CD14-positive monocyte (primary cell): ENCODE measurements at regions not wholly inside any gene's neighbourhood (a gene's known extent, or its start where the extent isn't known, plus 50 kb on each side); places are given as distances from the start of the nearest gene placed in this dataset.

Source experiments
- DNase-seq, 3 donors: peaks; one replicate each; pipeline ENCODE4 v3.0.0-alpha.2; 2011 to 2022
- H2AFZ ChIP-seq: 2 replicates; pipeline ENCODE4 v1.6.0; 2012; ENCODE audit warnings: mild to moderate bottlenecking, low read depth, low read length, inconsistent platforms; ENCODE audit not compliant: insufficient read depth, poor library complexity, severe bottlenecking
- H3K27ac ChIP-seq, 2 donors: 1 replicate in 1 of 2; 2 replicates in 1 of 2; pipeline ENCODE4 v1.5.1; 2012 to 2013; ENCODE audit warnings: low read length in 2 of 2, control low read depth in 1 of 2, inconsistent platforms in 1 of 2, low read depth in 1 of 2, mild to moderate bottlenecking in 1 of 2
- H3K27me3 ChIP-seq, 2 donors: one replicate each; pipeline versions ENCODE4 v1.6.0 to v1.6.1; 2011 to 2013; ENCODE audit warnings: low read length in 2 of 2; ENCODE audit not compliant: control insufficient read depth in 2 of 2, insufficient read depth in 2 of 2
- H3K36me3 ChIP-seq, 2 donors: replicated peaks in 1 of 2; 1 replicate in 1 of 2; 2 replicates in 1 of 2; pipeline versions ENCODE4 v1.5.1 to v1.6.1; 2012 to 2013; ENCODE audit warnings: low read length in 2 of 2, control low read depth in 1 of 2, inconsistent platforms in 1 of 2, mild to moderate bottlenecking in 1 of 2; ENCODE audit not compliant: insufficient read depth in 2 of 2, control insufficient read depth in 1 of 2
- H3K4me1 ChIP-seq, 2 donors: 1 replicate in 1 of 2; 2 replicates in 1 of 2; pipeline versions ENCODE4 v1.5.1 to v1.6.1; 2012 to 2013; ENCODE audit warnings: low read length in 2 of 2, control low read depth in 1 of 2, inconsistent platforms in 1 of 2, mild to moderate bottlenecking in 1 of 2, moderate library complexity in 1 of 2; ENCODE audit not compliant: insufficient read depth in 2 of 2, control insufficient read depth in 1 of 2
- H3K4me2 ChIP-seq: replicated peaks from 2 replicates; pipeline ENCODE3; 2012; ENCODE audit warnings: low read length, moderate library complexity, mild to moderate bottlenecking; ENCODE audit not compliant: poor library complexity, severe bottlenecking; ENCODE audit errors: extremely low read depth
- H3K4me3 ChIP-seq, 3 experiments: fragments of 200-600 bp in 1 of 3; sonication (generic) in 1 of 3; replicated peaks in 1 of 3; 1 replicate in 2 of 3; 2 replicates in 1 of 3; pipeline ENCODE4 v1.5.1; 2011 to 2013; ENCODE audit warnings: low read length in 3 of 3, mild to moderate bottlenecking in 3 of 3, control low read depth in 2 of 3, low read depth in 2 of 3, inconsistent platforms in 1 of 3, moderate library complexity in 1 of 3
- H3K79me2 ChIP-seq: 2 replicates; pipeline ENCODE4 v1.6.0; 2012; ENCODE audit warnings: mild to moderate bottlenecking, control low read depth, inconsistent platforms, low read length, moderate library complexity; ENCODE audit not compliant: insufficient read depth
- H3K9ac ChIP-seq: 2 replicates; pipeline ENCODE4 v1.6.0; 2017; ENCODE audit warnings: low read length, mild to moderate bottlenecking; ENCODE audit not compliant: insufficient read depth, poor library complexity, severe bottlenecking
- H3K9me3 ChIP-seq, 2 donors: replicated peaks in 1 of 2; 1 replicate in 1 of 2; 2 replicates in 1 of 2; pipeline versions ENCODE4 v1.5.1 to v1.6.1; 2012 to 2013; ENCODE audit warnings: low read length in 2 of 2, control low read depth in 1 of 2; ENCODE audit not compliant: control insufficient read depth in 1 of 2, insufficient read depth in 1 of 2
- H4K20me1 ChIP-seq: 2 replicates; pipeline ENCODE4 v1.6.0; 2012; ENCODE audit warnings: mild to moderate bottlenecking, low read length, control low read depth, moderate library complexity; ENCODE audit not compliant: insufficient read depth
- H3K27ac Mint-ChIP-seq, 7 donors: one replicate each; pipeline ENCODE4 v1.8.0; 2020; ENCODE audit warnings: mild to moderate bottlenecking in 7 of 7, mixed read lengths in 7 of 7, moderate library complexity in 6 of 7, inconsistent platforms in 2 of 7
- H3K27me3 Mint-ChIP-seq, 3 donors: one replicate each; pipeline ENCODE4 v1.8.0; 2021 to 2022; ENCODE audit warnings: low read depth in 3 of 3, mild to moderate bottlenecking in 3 of 3, mixed read lengths in 3 of 3, moderate library complexity in 3 of 3, inconsistent platforms in 1 of 3
- H3K36me3 Mint-ChIP-seq, 2 donors: one replicate each; pipeline ENCODE4 v1.8.0; 2020; ENCODE audit warnings: mixed read lengths in 2 of 2, inconsistent platforms in 1 of 2, mild to moderate bottlenecking in 1 of 2
- H3K4me1 Mint-ChIP-seq: one replicate; pipeline ENCODE4 v1.8.0; 2020; ENCODE audit warnings: mild to moderate bottlenecking, mixed read lengths
- H3K4me3 Mint-ChIP-seq, 2 donors: one replicate each; pipeline ENCODE4 v1.8.0; 2020; ENCODE audit warnings: mild to moderate bottlenecking in 2 of 2, mixed read lengths in 2 of 2, moderate library complexity in 1 of 2
- H3K9me3 Mint-ChIP-seq, 7 donors: one replicate each; pipeline ENCODE4 v1.8.0; 2020 to 2022; ENCODE audit warnings: mixed read lengths in 7 of 7, mild to moderate bottlenecking in 6 of 7, moderate library complexity in 6 of 7, inconsistent platforms in 2 of 7
- WGBS: methylation state at CpG from one replicate; pipeline ENCODE4 v1.1.5; 2013; ENCODE audit warnings: missing lambda C conversion rate; ENCODE audit not compliant: insufficient coverage; 5-methylcytosine and 5-hydroxymethylcytosine counted together
- intact Hi-C, 2 donors: fragments of 100-400 bp; cut with micrococcal nuclease; formaldehyde crosslinking; loops; one replicate each; pipeline versions ENCODE4 v1.15.0 to v1.15.1; 2023
- TF ChIP-seq, protein P1 (sequence below): fragments of 200-600 bp; IDR thresholded peaks from one replicate; pipeline ENCODE4 v1.8.0; 2022; ENCODE audit warnings: antibody characterized with exemption, mild to moderate bottlenecking

DNA sequence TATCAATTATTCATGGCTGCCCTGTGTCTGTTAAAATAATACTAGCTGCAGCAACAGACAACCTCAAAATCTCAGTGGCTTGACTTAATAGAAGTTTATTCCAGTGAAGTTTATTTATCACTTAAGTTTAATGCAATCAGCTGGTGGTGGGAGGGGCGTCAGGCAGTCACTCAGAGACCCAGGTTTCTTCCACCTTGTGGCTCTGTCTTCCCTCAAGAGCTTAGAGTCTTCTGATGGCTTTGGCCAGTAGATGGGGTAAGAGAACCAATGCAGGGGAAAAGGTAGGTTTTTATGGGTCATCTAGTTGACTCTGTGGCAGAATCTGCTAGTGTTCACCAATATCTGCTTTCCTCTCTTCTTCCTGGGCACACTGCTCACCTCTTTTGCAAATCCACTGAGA is 668.9 kb downstream of the AACS start:
- Histone ChIP-seq H3K4me1 (no peaks in the 10 kb centered on the region), H3K27ac (no peak overlapping the region), H3K9me3 (peaks cover 6 to 11% of the 10 kb centered on the region in 2 donors), H2AFZ (no peak overlapping the region), H3K4me3 (no peak overlapping the region), H3K4me2 (no peak overlapping the region), H4K20me1 (no peaks in the 10 kb centered on the region), H3K9ac (no peak overlapping the region), H3K79me2 (no peaks in the 10 kb centered on the region), H3K36me3 (no peaks in the 10 kb centered on the region), H3K27me3 (no peaks in the 10 kb centered on the region)
- Mint-ChIP-seq H3K9me3 (peaks cover 3 to 21% (median 10%) of the 10 kb centered on the region in 7 donors), H3K4me1 (no peaks in the 10 kb centered on the region), H3K27me3 (peaks cover 0 to 4% (median 0%) of the 10 kb centered on the region in 3 donors), H3K27ac (no peak overlapping the region), H3K36me3 (no peaks in the 10 kb centered on the region), H3K4me3 (no peak overlapping the region)
- DNase-seq, result no peak
- intact Hi-C loops, result no loop called here
- 57% methylated on average over 1 of the region's 1 CpG for WGBS
- TF ChIP-seq, protein P1, sequence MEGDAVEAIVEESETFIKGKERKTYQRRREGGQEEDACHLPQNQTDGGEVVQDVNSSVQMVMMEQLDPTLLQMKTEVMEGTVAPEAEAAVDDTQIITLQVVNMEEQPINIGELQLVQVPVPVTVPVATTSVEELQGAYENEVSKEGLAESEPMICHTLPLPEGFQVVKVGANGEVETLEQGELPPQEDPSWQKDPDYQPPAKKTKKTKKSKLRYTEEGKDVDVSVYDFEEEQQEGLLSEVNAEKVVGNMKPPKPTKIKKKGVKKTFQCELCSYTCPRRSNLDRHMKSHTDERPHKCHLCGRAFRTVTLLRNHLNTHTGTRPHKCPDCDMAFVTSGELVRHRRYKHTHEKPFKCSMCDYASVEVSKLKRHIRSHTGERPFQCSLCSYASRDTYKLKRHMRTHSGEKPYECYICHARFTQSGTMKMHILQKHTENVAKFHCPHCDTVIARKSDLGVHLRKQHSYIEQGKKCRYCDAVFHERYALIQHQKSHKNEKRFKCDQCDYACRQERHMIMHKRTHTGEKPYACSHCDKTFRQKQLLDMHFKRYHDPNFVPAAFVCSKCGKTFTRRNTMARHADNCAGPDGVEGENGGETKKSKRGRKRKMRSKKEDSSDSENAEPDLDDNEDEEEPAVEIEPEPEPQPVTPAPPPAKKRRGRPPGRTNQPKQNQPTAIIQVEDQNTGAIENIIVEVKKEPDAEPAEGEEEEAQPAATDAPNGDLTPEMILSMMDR, result no peak

DNA sequence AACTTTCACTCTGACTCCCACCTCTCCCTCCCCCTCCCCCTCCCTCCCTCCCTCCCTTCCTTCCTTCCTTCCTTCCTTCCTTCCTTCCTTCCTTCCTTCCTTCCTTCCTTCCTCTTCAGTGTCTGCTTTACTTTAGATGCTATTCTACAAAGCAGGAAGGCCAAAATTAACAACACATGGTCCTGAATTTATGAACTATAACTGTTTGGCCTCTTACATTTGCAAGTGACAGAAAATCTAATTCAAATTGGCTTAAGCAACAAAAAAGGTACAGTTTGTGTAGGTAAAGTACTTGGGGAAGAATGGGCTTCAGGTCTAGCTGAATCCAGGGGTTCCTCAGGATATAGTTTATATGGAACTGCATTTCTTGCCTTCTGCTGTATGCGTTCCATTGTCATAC is 673.0 kb downstream of the AACS start:
- Mint-ChIP-seq H3K4me3 (no peak overlapping the region), H3K27ac (no peak overlapping the region), H3K27me3 (peaks cover 0 to 4% (median 3%) of the 10 kb centered on the region in 3 donors), H3K9me3 (peaks cover 2 to 27% (median 8%) of the 10 kb centered on the region in 7 donors), H3K36me3 (no peaks in the 10 kb centered on the region), H3K4me1 (no peaks in the 10 kb centered on the region)
- Histone ChIP-seq H3K4me2 (no peak overlapping the region), H2AFZ (no peak overlapping the region), H3K9ac (no peak overlapping the region), H3K36me3 (no peaks in the 10 kb centered on the region), H3K79me2 (no peaks in the 10 kb centered on the region), H3K9me3 (peaks cover 15% of the 10 kb centered on the region in 2 donors), H3K27me3 (no peaks in the 10 kb centered on the region), H3K27ac (no peak overlapping the region), H3K4me3 (no peak overlapping the region), H3K4me1 (no peaks in the 10 kb centered on the region), H4K20me1 (no peaks in the 10 kb centered on the region)
- TF ChIP-seq, protein P1, result no peak
- 83% methylated on average over 1 of the region's 1 CpG for WGBS
- no peak for DNase-seq
- intact Hi-C loops, result no loop called here
